GM10248 (cell line): ENCODE measurements at regions not wholly inside any gene's neighbourhood (a gene's known extent, or its start where the extent isn't known, plus 50 kb on each side); places are given as distances from the start of the nearest gene placed in this dataset.
"Not testable (repeated sequence)": the region's sequence is repeated elsewhere in the genome, so short reads cannot be mapped to it uniquely, and the experiment has no call there.

ENCODE experiments used
- CTCF ChIA-PET: fragments of 300-600 bp; sonication (Branson Sonifier 250); formaldehyde crosslinking; extraction: SDS; loops from one replicate; lab custom pipeline; 2021; ENCODE audit warnings: antibody characterized with exemption; lab: Yijun Ruan, JAX
- POLR2A ChIA-PET: fragments of 350-650 bp; sonication (Branson Sonifier 250); formaldehyde crosslinking; extraction: SDS; loops from one replicate; lab custom pipeline; 2020; ENCODE audit warnings: antibody characterized with exemption; lab: Yijun Ruan, JAX
- DNase-seq: peaks from one replicate; pipeline ENCODE4 v3.0.0; 2012; ENCODE audit errors: extremely low spot score
- TF ChIP-seq, protein P1 (sequence below): IDR thresholded peaks from 2 replicates; pipeline ENCODE4 v1.5.1; 2012; ENCODE audit warnings: mild to moderate bottlenecking, low read depth; ENCODE audit errors: extremely low read depth, missing control alignments, control extremely low read depth

DNA sequence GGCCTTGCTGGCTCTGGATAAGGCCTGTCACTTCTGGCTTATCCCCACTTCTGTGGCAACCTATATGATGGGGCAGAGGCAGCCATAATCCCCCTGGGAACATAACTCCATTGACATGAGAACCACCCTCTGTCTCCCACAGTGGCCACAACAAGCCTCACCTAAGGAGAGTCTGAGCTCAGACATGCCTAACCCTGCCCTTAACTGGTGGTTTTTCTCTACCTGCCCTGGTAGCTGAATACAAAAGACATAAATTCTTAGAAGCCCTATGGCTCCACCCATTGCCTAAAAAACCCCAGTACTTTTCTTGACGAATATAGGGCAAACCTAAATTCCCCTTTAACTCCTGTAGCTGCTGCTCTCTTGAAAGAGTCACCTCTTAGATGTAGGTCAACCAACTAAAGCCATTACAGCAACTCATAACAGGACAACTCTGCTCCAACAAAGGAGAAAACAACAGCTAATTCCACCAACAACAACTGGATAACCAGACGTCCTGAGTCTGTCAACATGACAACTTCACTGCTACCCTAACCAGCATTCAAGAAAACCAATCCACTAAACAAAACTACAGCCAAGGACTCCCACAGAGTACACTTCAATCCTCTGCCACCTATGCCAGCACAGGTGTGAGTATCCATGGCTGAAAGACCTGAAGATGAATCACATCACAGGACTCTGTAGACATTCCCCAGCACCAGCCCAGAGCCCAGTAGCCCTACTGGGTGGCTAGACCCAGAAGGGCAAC is 427.7 kb downstream of the PRELID2 start:
- POLR2A ChIA-PET: no interaction called here
- no peak for DNase-seq
- CTCF ChIA-PET: interaction anchor here (1.1 kb wide), 1 partner anchor 10 kb away, joined by 3 read pairs; no protein-coding TSS in a partner anchor
- TF ChIP-seq, protein P1, sequence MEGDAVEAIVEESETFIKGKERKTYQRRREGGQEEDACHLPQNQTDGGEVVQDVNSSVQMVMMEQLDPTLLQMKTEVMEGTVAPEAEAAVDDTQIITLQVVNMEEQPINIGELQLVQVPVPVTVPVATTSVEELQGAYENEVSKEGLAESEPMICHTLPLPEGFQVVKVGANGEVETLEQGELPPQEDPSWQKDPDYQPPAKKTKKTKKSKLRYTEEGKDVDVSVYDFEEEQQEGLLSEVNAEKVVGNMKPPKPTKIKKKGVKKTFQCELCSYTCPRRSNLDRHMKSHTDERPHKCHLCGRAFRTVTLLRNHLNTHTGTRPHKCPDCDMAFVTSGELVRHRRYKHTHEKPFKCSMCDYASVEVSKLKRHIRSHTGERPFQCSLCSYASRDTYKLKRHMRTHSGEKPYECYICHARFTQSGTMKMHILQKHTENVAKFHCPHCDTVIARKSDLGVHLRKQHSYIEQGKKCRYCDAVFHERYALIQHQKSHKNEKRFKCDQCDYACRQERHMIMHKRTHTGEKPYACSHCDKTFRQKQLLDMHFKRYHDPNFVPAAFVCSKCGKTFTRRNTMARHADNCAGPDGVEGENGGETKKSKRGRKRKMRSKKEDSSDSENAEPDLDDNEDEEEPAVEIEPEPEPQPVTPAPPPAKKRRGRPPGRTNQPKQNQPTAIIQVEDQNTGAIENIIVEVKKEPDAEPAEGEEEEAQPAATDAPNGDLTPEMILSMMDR: no peak

DNA sequence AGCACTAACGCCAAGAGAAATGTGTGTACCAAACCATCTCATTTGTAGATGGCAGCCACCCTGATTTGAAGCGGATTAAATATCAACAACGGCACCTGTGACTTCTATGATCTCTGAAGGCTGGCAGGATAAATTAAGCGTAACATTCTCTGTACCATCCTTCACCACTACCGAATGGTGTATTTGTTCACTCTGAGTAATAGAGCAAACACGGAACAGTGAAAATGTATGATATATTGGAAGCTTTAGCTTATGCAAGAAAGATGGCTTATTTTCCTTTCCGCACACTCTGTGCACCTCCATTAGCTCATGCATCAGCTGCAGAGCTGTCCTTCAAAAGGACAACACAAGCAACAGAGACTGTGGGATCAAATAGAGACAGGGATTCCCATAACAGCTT is 431.1 kb downstream of the PRELID2 start:
- no peak for DNase-seq
- TF ChIP-seq, protein P1: no peak
- POLR2A ChIA-PET: no interaction called here
- CTCF ChIA-PET: no interaction called here

DNA sequence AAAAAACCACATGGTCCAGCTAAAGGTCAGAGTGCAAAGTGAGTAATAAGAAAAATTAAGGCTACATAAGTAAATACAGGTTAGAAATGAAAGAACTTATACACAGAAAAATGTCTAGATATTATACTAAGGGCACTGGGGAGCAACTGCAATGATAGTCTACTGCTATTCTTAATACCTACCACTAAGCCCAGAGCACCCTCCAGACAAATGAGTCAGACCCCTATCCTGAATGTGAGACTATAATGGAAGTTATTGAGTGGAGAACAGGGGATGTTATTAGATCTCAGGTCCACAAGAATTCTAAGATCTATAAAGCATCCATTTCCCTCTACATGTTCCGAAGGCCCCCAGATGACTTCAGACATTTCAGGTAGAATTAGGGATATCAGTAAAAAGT is 438.3 kb downstream of the PRELID2 start:
- ChIA-PET CTCF (interaction anchor here (1.2 kb wide), 1 partner anchor 12 kb away, joined by 3 read pairs; no protein-coding TSS in a partner anchor), POLR2A (no interaction called here)
- no peak for DNase-seq
- TF ChIP-seq, protein P1: no peak

DNA sequence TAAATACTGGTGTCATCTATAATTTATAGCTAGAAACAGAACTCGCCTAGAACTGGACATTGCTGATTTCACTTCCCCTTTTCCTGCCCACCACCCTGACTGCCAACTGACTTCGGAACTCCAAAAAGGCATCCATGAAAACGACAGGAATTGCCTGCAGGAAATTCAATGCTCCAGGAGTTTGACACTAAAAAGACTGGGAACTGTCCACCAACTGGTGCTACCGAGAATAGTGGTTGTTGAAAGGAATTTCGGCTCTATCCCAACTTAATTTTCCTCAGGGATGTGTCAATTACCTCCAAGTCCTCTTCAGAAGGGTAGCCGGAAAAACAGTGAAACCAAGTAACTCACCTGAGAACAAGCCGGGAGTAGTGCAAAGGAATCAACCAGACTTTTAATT is 440.0 kb downstream of the PRELID2 start:
- POLR2A ChIA-PET, DNase-seq: not testable (repeated sequence)
- CTCF ChIA-PET: interaction anchor here (1.1 to 1.2 kb wide), 2 partner anchors 15 to 31 kb away, joined by 3 read pairs; no protein-coding TSS in a partner anchor

DNA sequence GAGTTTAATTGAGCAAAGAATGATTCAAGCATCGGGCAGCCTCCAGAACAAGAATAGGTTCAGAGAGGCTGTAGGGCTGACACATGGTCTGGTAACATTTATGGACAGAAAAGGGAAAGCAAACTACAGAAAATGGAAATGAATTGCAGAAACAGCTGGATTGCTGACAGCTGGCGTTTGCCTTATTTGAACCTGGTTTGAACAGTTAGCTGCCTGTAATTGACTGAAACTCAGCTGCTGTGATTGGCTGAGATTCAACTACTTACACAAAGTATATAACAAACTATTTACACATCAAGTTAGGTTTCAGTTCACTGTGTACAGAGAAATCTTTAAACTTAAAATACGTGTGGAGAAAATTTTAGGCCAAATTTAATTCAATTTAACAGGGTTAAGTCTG is 441.7 kb downstream of the PRELID2 start:
- TF ChIP-seq, protein P1: no peak
- ChIA-PET POLR2A (no interaction called here), CTCF (no interaction called here)
- no peak for DNase-seq

DNA sequence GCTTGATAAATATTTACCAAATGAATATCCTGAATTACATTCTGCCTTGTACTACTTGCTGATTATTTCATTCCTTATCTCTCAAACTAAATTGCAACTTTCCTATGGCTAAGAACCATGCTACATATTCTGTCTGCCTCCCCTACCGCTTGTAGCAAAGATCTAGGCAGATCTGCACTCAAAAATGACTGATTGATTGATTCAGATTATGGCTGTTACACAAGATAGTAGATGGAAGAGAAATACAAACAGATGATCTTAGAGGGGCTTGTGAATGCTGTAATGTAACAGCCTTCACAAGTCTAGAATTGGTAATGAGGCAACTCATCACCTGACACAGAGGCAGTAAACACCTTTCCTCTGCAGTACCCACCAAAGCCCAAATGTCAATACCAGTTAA is 446.1 kb downstream of the PRELID2 start:
- TF ChIP-seq, protein P1: no peak
- POLR2A ChIA-PET: no interaction called here
- CTCF ChIA-PET: no interaction called here
- DNase-seq: no peak

DNA sequence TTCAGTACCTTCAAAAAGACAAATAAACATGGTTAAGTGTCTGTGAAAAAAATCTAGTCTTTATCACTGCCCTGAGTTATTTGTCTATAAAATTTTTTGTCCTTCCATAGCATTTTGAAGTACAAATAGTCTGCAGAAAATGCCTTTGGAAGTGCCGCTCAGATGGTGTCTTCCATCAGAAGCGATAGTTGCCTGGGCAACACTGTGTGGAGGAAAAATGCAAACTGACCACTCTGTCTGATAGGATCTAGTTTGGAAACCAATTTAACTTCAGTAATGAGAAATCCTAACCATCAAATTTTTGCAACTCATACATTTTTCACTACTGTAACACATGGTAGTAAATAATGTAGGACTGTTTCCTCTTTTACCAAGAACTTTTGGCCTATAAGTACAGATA is 449.9 kb downstream of the PRELID2 start:
- ChIA-PET CTCF (no interaction called here), POLR2A (no interaction called here)
- DNase-seq: no peak
- TF ChIP-seq, protein P1: no peak
